ENCODE measurements at regions not wholly inside any gene's neighbourhood (a gene's known extent, or its start where the extent isn't known, plus 50 kb on each side); places are given as distances from the start of the nearest gene placed in this dataset.

GRCh38 chr10:44207160-44207559 is 177.7 kb downstream of the CXCL12 start:
- no peak for TF ChIP-seq CTCF (conservative IDR thresholded peaks at IDR 0.05; ENCODE audit: low read length)
- no peak for TF ChIP-seq EZH2phosphoT487 (IDR thresholded peaks at IDR 0.05; ENCODE audit: borderline replicate concordance)
